HepG2 (cell line): ENCODE measurements at regions not wholly inside any gene's neighbourhood (a gene's known extent, or its start where the extent isn't known, plus 50 kb on each side); places are given as distances from the start of the nearest gene placed in this dataset.

Experiments
- ATAC-seq: fragments of 200-7000 bp; cut with Tn5 transposase; 3 replicates; pipeline ENCODE4 v1.9.1; 2020; ENCODE audit warnings: mild to moderate bottlenecking, moderate library complexity
- BruUV-seq: library from RNA; stranded (reverse); fragments of 400-500 nt; replicated peaks from 2 replicates; lab custom pipeline; 2021; lab: Mats Ljungman, UMichigan
- CTCF ChIA-PET: fragments of 300-600 bp; formaldehyde crosslinking; extraction: SDS; loops from one replicate; lab custom pipeline; 2021; ENCODE audit warnings: low total read pairs, inconsistent platforms, low intra/inter-chr PET ratio; lab: Yijun Ruan, JAX
- POLR2A ChIA-PET: fragments of 350-600 bp; sonication (Branson Sonifier 250); formaldehyde crosslinking; loops from one replicate; lab custom pipeline; 2020; ENCODE audit warnings: antibody characterized with exemption, inconsistent platforms; lab: Yijun Ruan, JAX
- DNase-seq: peaks from one replicate; pipeline ENCODE4 v3.0.0-alpha.2; 2015; ENCODE audit warnings: low spot score
- FAIRE-seq: peaks from 3 replicates; lab custom pipeline; 2011; peaks lifted over from hg19 to GRCh38; lab: Jason Lieb, UNC
- H2AFZ ChIP-seq: one replicate; pipeline ENCODE4 v1.6.1; 2011; ENCODE audit warnings: low read length, inconsistent platforms
- H3K27ac ChIP-seq: fragments of 300-600 bp; 3 replicates; pipeline ENCODE4 v1.8.0; 2011; ENCODE audit warnings: mixed run types, mild to moderate bottlenecking, mixed read lengths, low read length, inconsistent platforms; ENCODE audit not compliant: insufficient read depth; ENCODE audit errors: extremely low read length
- H3K27me3 ChIP-seq, 2 experiments: fragments of 200-600 bp in 1 of 2; 2 replicates in 1 of 2; 3 replicates in 1 of 2; pipeline versions ENCODE4 v1.6.0 to v1.8.0; 2011; ENCODE audit warnings: low read length in 2 of 2, mild to moderate bottlenecking in 2 of 2, moderate library complexity in 2 of 2, inconsistent platforms in 1 of 2; ENCODE audit not compliant: insufficient read depth in 2 of 2, control insufficient read depth in 1 of 2
- H3K36me3 ChIP-seq, 2 experiments: fragments of 200-600 bp in 1 of 2; replicated peaks in 1 of 2; 2 replicates in 1 of 2; 3 replicates in 1 of 2; pipeline versions ENCODE4 v1.5.1 to v1.8.0; 2011; ENCODE audit warnings: low read length in 2 of 2, inconsistent platforms in 1 of 2; ENCODE audit not compliant: insufficient read depth in 2 of 2, control insufficient read depth in 1 of 2
- H3K4me1 ChIP-seq: 2 replicates; pipeline ENCODE4 v1.5.1; 2012; ENCODE audit warnings: low read length, inconsistent platforms; ENCODE audit not compliant: insufficient read depth
- H3K4me2 ChIP-seq: 2 replicates; pipeline ENCODE4 v1.6.0; 2011; ENCODE audit warnings: low read depth, low read length, inconsistent platforms
- H3K4me3 ChIP-seq, 3 experiments: fragments of 200-600 bp in 1 of 3; sonication (generic), shearing (Covaris generic) in 1 of 3; replicated peaks in 1 of 3; 2 replicates each; pipeline ENCODE4 v1.5.1; 2011 to 2016; ENCODE audit warnings: low read length in 3 of 3, inconsistent platforms in 2 of 3, low read depth in 2 of 3, mild to moderate bottlenecking in 2 of 3, control low read depth in 1 of 3, mixed read lengths in 1 of 3; ENCODE audit not compliant: insufficient read depth in 1 of 3
- H3K79me2 ChIP-seq: one replicate; pipeline ENCODE4 v1.6.1; 2011; ENCODE audit warnings: low read length, inconsistent platforms; ENCODE audit not compliant: insufficient read depth
- H3K9ac ChIP-seq: 2 replicates; pipeline ENCODE4 v1.6.0; 2011; ENCODE audit warnings: mild to moderate bottlenecking, low read depth, low read length, inconsistent platforms; ENCODE audit not compliant: insufficient read depth
- H3K9me3 ChIP-seq: 2 replicates; pipeline ENCODE4 v1.5.1; 2012; ENCODE audit warnings: mild to moderate bottlenecking, low read length
- H4K20me1 ChIP-seq: 2 replicates; pipeline ENCODE4 v1.6.0; 2011; ENCODE audit warnings: inconsistent platforms, mild to moderate bottlenecking, low read length, moderate library complexity; ENCODE audit not compliant: insufficient read depth
- FOXK2 ChIP-seq: fragments of 450-650 bp; IDR thresholded peaks from 2 replicates; pipeline ENCODE4 v1.6.1; 2016
- GTF3A ChIP-seq: sonication (generic); formaldehyde crosslinking; conservative IDR thresholded peaks from 2 replicates; pipeline ENCODE4 v1.4.0; 2020; ENCODE audit warnings: mild to moderate bottlenecking, missing genetic modification reagents
- MTF2 ChIP-seq: sonication (generic); formaldehyde crosslinking; IDR thresholded peaks from 2 replicates; pipeline ENCODE4 v1.5.0; 2020; ENCODE audit warnings: missing genetic modification reagents, borderline replicate concordance
- NRL ChIP-seq: sonication (generic); formaldehyde crosslinking; IDR thresholded peaks from 2 replicates; pipeline ENCODE4 v1.5.0; 2020; ENCODE audit warnings: missing genetic modification reagents, mild to moderate bottlenecking, moderate library complexity, borderline replicate concordance
- ZKSCAN8 ChIP-seq: IDR thresholded peaks from 2 replicates; pipeline ENCODE4 v1.6.1; 2016; ENCODE audit warnings: borderline replicate concordance, missing genetic modification reagents, missing compliant biosample characterization
- ZSCAN25 ChIP-seq: sonication (generic); formaldehyde crosslinking; IDR thresholded peaks from 2 replicates; pipeline ENCODE4 v1.8.0; 2022; ENCODE audit warnings: mild to moderate bottlenecking, missing genetic modification reagents
- WGBS: methylation state at CpG from one replicate; pipeline ENCODE4 v1.1.6; 2017; ENCODE audit warnings: low lambda C conversion rate; 5-methylcytosine and 5-hydroxymethylcytosine counted together
- in situ Hi-C: cut with HindIII; loops from 2 replicates; pipeline ENCODE4 v1.10.0; 2017; ENCODE audit warnings: low pct_unique_long_range_greater_than_20kb; ENCODE audit not compliant: extremely low pct_ligation_motif_present
- intact Hi-C: fragments of 100-400 bp; cut with micrococcal nuclease; formaldehyde crosslinking; loops from one replicate; pipeline ENCODE4 v1.10.0; 2022; ENCODE audit not compliant: unreplicated experiment
- TF ChIP-seq, protein P1 (sequence below): sonication (generic); formaldehyde crosslinking; IDR thresholded peaks from 2 replicates; pipeline ENCODE4 v1.4.0; 2020; ENCODE audit warnings: missing genetic modification reagents, borderline replicate concordance
- TF ChIP-seq, protein P2 (sequence below): sonication (generic); formaldehyde crosslinking; IDR thresholded peaks from 2 replicates; pipeline ENCODE4 v1.5.0; 2020; ENCODE audit warnings: mild to moderate bottlenecking, missing genetic modification reagents, borderline replicate concordance

DNA sequence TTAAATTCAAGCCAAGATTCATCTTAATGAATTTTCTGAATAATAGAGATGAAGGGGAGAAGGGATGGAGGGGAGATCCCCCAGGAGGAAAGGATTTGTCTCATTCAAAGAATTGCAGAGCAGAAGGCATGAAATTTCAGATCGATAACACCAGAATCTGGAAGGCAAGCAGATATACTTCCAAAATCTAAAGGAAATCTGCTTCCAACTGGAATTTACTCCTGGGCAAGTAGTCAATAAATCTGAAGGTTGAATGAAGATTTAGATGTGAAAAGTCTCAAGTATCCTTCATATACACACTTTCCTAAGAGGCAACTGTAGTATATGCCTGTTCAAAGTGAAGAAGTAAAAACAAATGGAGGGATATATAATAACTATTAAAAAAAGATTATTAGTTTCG lies 1190.8 kb upstream of the CELF4 start:
- Histone ChIP-seq H3K27me3 (no peaks in the 10 kb centered on the region), H4K20me1 (no peaks in the 10 kb centered on the region), H3K9me3 (no peaks in the 10 kb centered on the region), H3K9ac (no peak overlapping the region), H2AFZ (no peak overlapping the region), H3K4me1 (no peaks in the 10 kb centered on the region), H3K27ac (no peak overlapping the region), H3K4me2 (no peak overlapping the region), H3K36me3 (no peaks in the 10 kb centered on the region), H3K4me3 (no peak overlapping the region), H3K79me2 (no peaks in the 10 kb centered on the region)
- no peak for TF ChIP-seq ZSCAN25
- TF ChIP-seq, protein P1, sequence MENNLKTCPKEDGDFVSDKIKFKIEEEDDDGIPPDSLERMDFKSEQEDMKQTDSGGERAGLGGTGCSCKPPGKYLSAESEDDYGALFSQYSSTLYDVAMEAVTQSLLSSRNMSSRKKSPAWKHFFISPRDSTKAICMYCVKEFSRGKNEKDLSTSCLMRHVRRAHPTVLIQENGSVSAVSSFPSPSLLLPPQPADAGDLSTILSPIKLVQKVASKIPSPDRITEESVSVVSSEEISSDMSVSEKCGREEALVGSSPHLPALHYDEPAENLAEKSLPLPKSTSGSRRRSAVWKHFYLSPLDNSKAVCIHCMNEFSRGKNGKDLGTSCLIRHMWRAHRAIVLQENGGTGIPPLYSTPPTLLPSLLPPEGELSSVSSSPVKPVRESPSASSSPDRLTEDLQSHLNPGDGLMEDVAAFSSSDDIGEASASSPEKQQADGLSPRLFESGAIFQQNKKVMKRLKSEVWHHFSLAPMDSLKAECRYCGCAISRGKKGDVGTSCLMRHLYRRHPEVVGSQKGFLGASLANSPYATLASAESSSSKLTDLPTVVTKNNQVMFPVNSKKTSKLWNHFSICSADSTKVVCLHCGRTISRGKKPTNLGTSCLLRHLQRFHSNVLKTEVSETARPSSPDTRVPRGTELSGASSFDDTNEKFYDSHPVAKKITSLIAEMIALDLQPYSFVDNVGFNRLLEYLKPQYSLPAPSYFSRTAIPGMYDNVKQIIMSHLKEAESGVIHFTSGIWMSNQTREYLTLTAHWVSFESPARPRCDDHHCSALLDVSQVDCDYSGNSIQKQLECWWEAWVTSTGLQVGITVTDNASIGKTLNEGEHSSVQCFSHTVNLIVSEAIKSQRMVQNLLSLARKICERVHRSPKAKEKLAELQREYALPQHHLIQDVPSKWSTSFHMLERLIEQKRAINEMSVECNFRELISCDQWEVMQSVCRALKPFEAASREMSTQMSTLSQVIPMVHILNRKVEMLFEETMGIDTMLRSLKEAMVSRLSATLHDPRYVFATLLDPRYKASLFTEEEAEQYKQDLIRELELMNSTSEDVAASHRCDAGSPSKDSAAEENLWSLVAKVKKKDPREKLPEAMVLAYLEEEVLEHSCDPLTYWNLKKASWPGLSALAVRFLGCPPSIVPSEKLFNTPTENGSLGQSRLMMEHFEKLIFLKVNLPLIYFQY = no peak
- no peak for TF ChIP-seq MTF2 (CRISPR knock-in tag)
- TF ChIP-seq, protein P2, sequence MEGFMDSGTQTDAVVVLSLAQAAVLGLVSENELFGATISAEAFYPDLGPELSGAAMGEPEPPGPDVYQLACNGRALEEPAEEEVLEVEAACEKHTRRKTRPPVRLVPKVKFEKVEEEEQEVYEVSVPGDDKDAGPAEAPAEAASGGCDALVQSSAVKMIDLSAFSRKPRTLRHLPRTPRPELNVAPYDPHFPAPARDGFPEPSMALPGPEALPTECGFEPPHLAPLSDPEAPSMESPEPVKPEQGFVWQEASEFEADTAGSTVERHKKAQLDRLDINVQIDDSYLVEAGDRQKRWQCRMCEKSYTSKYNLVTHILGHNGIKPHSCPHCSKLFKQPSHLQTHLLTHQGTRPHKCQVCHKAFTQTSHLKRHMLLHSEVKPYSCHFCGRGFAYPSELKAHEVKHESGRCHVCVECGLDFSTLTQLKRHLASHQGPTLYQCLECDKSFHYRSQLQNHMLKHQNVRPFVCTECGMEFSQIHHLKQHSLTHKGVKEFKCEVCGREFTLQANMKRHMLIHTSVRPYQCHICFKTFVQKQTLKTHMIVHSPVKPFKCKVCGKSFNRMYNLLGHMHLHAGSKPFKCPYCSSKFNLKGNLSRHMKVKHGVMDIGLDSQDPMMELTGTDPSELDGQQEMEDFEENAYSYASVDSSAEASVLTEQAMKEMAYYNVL (CRISPR knock-in tag) = no peak
- no peak for TF ChIP-seq GTF3A (CRISPR knock-in tag)
- no peak for TF ChIP-seq ZKSCAN8 (CRISPR knock-in tag)
- no peak for TF ChIP-seq NRL (CRISPR knock-in tag)
- TF ChIP-seq FOXK2 = no peak
- ChIA-PET CTCF (no interaction called here), POLR2A (no interaction called here)
- DNase-seq = no peak
- no peak for FAIRE-seq
- in situ Hi-C loops (no loop called here), intact Hi-C loops (no loop called here)
- no peak for ATAC-seq
- 0% methylated on average over 2 of the region's 2 CpGs for WGBS
- BruUV-seq = no TSS peak
